HG03103 (cell line): ENCODE measurements at regions not wholly inside any gene's neighbourhood (a gene's known extent, or its start where the extent isn't known, plus 50 kb on each side); places are given as distances from the start of the nearest gene placed in this dataset.

Source experiments
- ATAC-seq: cut with Tn5 transposase; IDR thresholded peaks from one replicate; pipeline ENCODE4 v1.9.1; 2021; ENCODE audit warnings: low read depth; ENCODE audit not compliant: unreplicated experiment

DNA sequence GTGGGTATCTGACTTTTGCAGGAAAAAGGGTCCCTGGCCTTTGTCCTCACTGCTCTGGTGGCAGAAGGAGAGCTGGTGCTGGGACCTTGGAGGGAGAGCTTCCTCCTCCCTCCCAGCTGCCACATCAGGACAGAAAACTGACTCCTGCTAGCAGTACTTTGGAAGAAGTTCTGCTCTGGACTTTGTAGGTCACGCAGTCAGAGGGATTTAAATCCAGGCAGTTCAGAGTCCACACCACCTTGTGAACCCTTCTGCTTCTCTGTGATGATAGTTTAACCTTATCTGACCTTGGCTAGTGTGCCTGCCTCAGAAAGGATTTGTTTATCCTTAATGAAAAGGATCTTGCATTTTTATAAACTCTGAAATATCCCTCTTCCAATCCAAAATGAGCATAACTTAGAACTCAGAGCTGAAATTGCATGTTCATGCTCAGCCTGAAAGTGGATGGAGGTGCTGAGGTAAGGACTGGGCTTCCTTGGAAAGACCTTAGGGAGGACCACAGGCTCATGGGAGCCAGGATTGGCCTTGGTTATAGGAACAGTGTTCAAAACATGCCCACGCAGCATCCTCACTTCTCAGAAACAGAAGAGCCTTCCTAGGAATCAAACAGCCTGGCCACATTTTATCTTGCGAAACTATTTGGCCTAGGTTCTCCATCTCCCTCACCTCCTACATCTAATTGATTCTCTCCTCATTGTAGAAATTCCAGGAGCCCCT lies 123.9 kb upstream of the SASH1 start:
- no peak for ATAC-seq

GRCh38 chr6:148221196-148221979 lies 121.2 kb upstream of the SASH1 start:
- no peak for ATAC-seq

- ATAC-seq = no peak
These were observed 120.3 kb upstream of the SASH1 start for GRCh38 chr6:148222376-148222775.

- no peak for ATAC-seq
These were observed 119.8 kb upstream of the SASH1 start for GRCh38 chr6:148222846-148223245.

GRCh38 chr6:148223424-148223842 lies 119.2 kb upstream of the SASH1 start:
- ATAC-seq = no peak

DNA sequence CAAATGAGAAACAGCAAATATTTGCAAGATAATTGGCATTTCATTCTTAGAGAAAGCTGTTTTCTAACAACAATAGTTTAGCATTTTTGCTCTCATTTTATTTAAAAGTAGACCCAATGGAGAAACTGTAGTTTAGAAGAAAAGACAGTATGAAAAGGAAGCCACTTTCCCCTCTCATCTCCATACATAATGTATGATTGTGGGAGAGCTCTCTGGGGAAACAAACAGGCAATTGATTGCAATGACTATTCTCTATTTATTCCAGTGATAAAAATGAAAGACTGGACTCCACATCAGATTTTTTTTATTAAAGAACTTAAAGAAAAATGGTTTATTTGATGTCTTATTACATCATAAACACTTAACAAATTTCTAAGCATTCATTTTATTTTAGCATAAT lies 116.8 kb upstream of the SASH1 start:
- ATAC-seq = no peak

- ATAC-seq = no peak
These were observed 116.4 kb upstream of the SASH1 start for GRCh38 chr6:148226284-148226683.

DNA sequence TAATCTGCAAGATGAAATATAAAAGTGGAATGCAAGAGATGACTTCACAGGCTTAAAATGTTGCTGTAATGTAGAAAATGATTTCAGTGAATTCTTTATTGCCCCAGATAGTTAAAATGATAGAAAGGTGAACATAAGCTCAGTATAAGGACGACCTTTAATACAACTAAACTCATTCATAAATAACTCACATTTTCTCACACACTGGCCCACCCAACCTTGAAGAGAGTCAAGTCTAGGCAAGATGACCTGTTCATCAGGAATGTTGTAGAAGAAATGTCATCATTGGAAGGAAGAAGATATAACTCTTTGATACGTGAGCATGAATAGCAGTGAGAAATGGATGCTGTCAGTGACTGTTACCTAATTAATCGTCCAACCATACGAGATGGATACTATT lies 111.1 kb upstream of the SASH1 start:
- no peak for ATAC-seq

DNA sequence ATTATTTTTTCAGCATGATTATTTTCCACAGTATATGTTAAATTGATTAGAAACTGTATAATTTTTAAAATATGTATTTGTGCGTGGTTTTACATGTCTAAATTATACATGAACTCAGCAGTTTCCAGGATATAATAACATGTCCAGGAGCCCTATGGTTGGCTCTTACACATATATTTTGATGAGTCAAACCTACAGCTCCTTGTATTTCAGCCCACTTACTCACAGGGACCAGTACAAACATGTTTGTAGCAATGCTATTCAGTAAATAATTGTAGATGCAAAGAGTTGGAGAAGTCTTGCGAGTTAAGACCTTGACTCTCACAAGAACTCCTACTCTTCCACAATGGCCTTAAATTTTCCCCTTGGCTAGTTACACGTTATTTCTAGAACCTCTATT lies 107.2 kb upstream of the SASH1 start:
- ATAC-seq = no peak

- ATAC-seq = no peak
These were observed 103.9 kb upstream of the SASH1 start for GRCh38 chr6:148238713-148239112.

DNA sequence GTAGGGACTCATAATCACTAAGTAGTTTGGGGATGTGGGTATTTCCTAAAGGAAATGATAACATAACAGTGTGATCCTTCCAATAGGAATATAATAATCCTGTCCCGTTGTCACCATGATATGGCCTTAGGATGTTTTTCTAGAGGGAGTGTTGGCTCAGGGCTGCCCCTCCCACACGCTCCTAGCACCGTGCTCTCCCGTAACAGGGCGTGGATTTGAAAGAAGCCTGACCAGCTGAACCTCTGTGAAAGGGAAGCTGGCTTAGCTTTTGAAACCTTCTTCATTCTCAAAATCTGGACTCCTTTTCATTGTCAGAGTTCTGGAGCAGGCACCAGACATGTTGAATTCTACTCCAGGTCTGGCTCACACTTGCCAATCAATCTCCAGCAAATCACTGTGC lies 103.4 kb upstream of the SASH1 start:
- ATAC-seq = no peak

DNA sequence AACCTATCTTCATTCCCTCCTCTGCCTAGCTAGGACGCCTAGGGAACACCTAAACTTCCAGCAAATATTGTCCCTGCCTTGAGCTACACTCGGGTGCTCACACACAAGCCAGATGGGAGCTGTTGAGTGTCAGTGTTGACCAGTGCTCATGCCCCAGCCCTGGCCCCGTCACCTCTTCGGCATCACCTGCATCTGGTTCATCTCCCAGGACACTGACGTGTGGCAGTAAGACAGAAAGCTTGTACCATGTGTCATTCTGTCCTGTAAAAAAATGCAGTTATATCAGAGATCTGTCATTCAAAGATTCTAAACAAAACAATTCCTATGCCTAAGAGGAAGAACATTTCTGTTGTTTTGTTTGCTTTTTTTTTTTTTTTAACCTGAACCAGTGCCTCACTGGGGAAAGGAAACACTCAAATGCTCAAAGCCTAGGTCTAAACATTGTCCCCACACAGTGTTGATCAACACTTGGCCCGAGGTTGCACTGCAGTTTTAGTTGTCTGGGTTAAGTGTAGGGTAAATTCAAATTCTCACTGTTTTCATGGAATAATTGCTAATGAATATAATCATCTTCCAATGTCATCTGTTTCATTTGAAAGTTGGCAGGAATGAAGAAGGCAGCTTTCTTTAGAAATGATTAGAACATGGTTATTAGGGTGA lies 102.7 kb upstream of the SASH1 start:
- ATAC-seq = no peak

GRCh38 chr6:148240461-148240840 lies 102.2 kb upstream of the SASH1 start:
- no peak for ATAC-seq

- no peak for ATAC-seq
These were observed 101.7 kb upstream of the SASH1 start for GRCh38 chr6:148240861-148241477.

DNA sequence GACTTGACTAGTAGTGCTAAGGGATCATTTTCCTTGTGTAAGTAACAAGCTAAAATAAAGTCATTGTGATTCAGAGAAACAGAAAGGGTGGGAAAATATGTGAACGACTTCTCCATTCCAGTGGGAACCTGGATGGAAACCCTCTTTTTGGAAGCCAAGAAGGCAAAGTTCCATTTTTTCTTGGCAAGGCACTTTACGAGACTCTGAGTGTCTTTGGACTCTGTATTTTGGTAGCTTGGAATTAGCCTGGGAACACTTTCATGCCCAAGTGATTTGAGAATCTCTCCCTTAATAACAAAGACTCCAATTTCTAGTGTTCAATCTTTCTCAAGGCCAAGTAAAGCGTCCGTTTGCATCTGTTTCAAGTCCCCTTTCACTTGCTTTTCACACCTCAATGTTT lies 100.5 kb upstream of the SASH1 start:
- no peak for ATAC-seq

- ATAC-seq = no peak
These were observed 98.3 kb upstream of the SASH1 start for GRCh38 chr6:148244217-148244935.

GRCh38 chr6:148247386-148248063 lies 95.1 kb upstream of the SASH1 start:
- no peak for ATAC-seq

DNA sequence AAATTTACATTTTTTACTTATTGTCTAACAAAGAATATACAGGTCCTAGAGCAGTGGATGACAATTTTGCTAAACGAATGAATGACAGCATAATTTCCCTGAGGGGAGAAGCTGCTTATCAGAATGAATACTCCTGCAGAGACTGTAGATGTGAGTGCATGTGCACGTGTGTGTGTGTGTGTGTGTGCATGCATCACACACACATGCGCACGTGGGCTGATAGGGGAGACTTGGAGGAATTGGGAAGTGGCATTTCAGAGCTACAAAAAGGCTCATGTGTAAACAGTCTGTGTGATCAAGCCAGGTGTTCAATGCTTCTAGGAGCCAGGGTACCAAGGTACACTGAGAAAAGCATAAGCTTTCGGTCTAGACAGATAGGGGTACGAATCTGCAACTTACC lies 93.5 kb upstream of the SASH1 start:
- no peak for ATAC-seq

- no peak for ATAC-seq
These were observed 92.8 kb upstream of the SASH1 start for GRCh38 chr6:148249679-148250375.
